ENCODE measurements at regions not wholly inside any gene's neighbourhood (a gene's known extent, or its start where the extent isn't known, plus 50 kb on each side); places are given as distances from the start of the nearest gene placed in this dataset.

GRCh38 chr5:128905568-128906110 is 59.6 kb upstream of the SLC27A6 start:
- H3K27ac Mint-ChIP-seq: no peak overlapping the region
- no peak for DNase-seq (ENCODE audit: extremely low spot score, unreplicated experiment)
- H3K4me1 Mint-ChIP-seq (ENCODE audit: unreplicated experiment): no peaks in the 10 kb centered on the region
- TF ChIP-seq CTCF (conservative IDR thresholded peaks at IDR 0.05): peak; percentile 90
- no peaks in the 10 kb centered on the region for H3K27me3 Mint-ChIP-seq
- H3K9me3 Mint-ChIP-seq: no peaks in the 10 kb centered on the region
- no peaks in the 10 kb centered on the region for H3K36me3 Mint-ChIP-seq
- no peak overlapping the region for H3K4me3 Mint-ChIP-seq

GRCh38 chr5:128913551-128913950 is 51.7 kb upstream of the SLC27A6 start:
- DNase-seq (ENCODE audit: extremely low spot score, unreplicated experiment): no peak
- no peak for TF ChIP-seq CTCF (conservative IDR thresholded peaks at IDR 0.05)
- Mint-ChIP-seq H3K36me3 (no peaks in the 10 kb centered on the region), H3K27ac (no peak overlapping the region), H3K9me3 (no peaks in the 10 kb centered on the region), H3K27me3 (no peaks in the 10 kb centered on the region), H3K4me1 (ENCODE audit: unreplicated experiment) (no peaks in the 10 kb centered on the region), H3K4me3 (no peak overlapping the region)
